Liver (tissue), 8 donors: ENCODE measurements at regions not wholly inside any gene's neighbourhood (a gene's known extent, or its start where the extent isn't known, plus 50 kb on each side); places are given as distances from the start of the nearest gene placed in this dataset.
"Not testable (repeated sequence)": the region's sequence is repeated elsewhere in the genome, so short reads cannot be mapped to it uniquely, and the experiment has no call there.

ENCODE experiments used
- DNase-seq: peaks from one replicate; pipeline ENCODE4 v3.0.0-alpha.2; 2017; ENCODE audit warnings: low spot score
- H3K27ac ChIP-seq, 2 donors: one replicate each; pipeline ENCODE4 v1.7.0; 2013; ENCODE audit warnings: inconsistent platforms in 2 of 2, low read length in 2 of 2, control low read depth in 1 of 2, low read depth in 1 of 2, mild to moderate bottlenecking in 1 of 2
- H3K27me3 ChIP-seq, 4 donors: one replicate each; pipeline versions ENCODE4 v1.6.1 to v1.7.0; 2013; ENCODE audit warnings: low read length in 3 of 4, inconsistent platforms in 1 of 4, mild to moderate bottlenecking in 1 of 4, moderate library complexity in 1 of 4; ENCODE audit not compliant: control insufficient read depth in 4 of 4, insufficient read depth in 4 of 4
- H3K36me3 ChIP-seq, 4 donors: one replicate each; pipeline versions ENCODE4 v1.6.1 to v1.7.0; 2013; ENCODE audit warnings: low read length in 3 of 4, mild to moderate bottlenecking in 3 of 4, low read depth in 1 of 4, moderate library complexity in 1 of 4; ENCODE audit not compliant: control insufficient read depth in 4 of 4, insufficient read depth in 3 of 4
- H3K4me1 ChIP-seq, 4 donors: one replicate each; pipeline versions ENCODE4 v1.6.1 to v1.7.0; 2013; ENCODE audit warnings: low read length in 3 of 4, mild to moderate bottlenecking in 3 of 4, moderate library complexity in 1 of 4; ENCODE audit not compliant: control insufficient read depth in 4 of 4, insufficient read depth in 4 of 4
- H3K4me3 ChIP-seq, 3 donors: one replicate each; pipeline versions ENCODE4 v1.6.1 to v1.7.0; 2013; ENCODE audit warnings: low read length in 3 of 3, control low read depth in 1 of 3, low read depth in 1 of 3, mild to moderate bottlenecking in 1 of 3
- H3K9ac ChIP-seq, 2 donors: one replicate each; pipeline ENCODE4 v1.7.0; 2013; ENCODE audit warnings: low read length in 2 of 2, mild to moderate bottlenecking in 2 of 2, moderate library complexity in 2 of 2, control low read depth in 1 of 2, low read depth in 1 of 2
- H3K9me3 ChIP-seq, 4 donors: one replicate each; pipeline versions ENCODE4 v1.6.1 to v1.7.0; 2013; ENCODE audit warnings: low read length in 3 of 4; ENCODE audit not compliant: control insufficient read depth in 4 of 4
- ATF3 ChIP-seq: IDR thresholded peaks from 2 replicates; pipeline ENCODE4 v1.6.1; 2016; ENCODE audit warnings: antibody characterized with exemption
- EGR1 ChIP-seq, 2 donors: IDR thresholded peaks; 2 replicates each; pipeline ENCODE4 v1.6.1; 2016 to 2018; ENCODE audit warnings: antibody characterized with exemption in 2 of 2, low read depth in 2 of 2
- FOXA1 ChIP-seq: IDR thresholded peaks from 2 replicates; pipeline ENCODE4 v1.6.1; 2016; ENCODE audit warnings: antibody characterized with exemption
- FOXA2 ChIP-seq: IDR thresholded peaks from 2 replicates; pipeline ENCODE4 v1.6.1; 2016; ENCODE audit warnings: antibody characterized with exemption
- GABPA ChIP-seq, 2 donors: IDR thresholded peaks in 1 of 2; conservative IDR thresholded peaks in 1 of 2; 2 replicates each; pipeline ENCODE4 v1.6.1; 2016; ENCODE audit warnings: antibody characterized with exemption in 2 of 2, mild to moderate bottlenecking in 1 of 2, moderate library complexity in 1 of 2
- HNF4A ChIP-seq, 2 donors: conservative IDR thresholded peaks; 2 replicates each; pipeline ENCODE4 v1.6.1; 2016; ENCODE audit warnings: antibody characterized with exemption in 2 of 2, mild to moderate bottlenecking in 2 of 2
- HNF4G ChIP-seq: IDR thresholded peaks from 2 replicates; pipeline ENCODE4 v1.6.1; 2016; ENCODE audit warnings: antibody characterized with exemption
- NR2F2 ChIP-seq: IDR thresholded peaks from 2 replicates; pipeline ENCODE4 v1.6.1; 2016; ENCODE audit warnings: antibody characterized with exemption
- RAD21 ChIP-seq, 2 donors: IDR thresholded peaks; 2 replicates each; pipeline ENCODE4 v1.6.1; 2016; ENCODE audit warnings: antibody characterized with exemption in 2 of 2, mild to moderate bottlenecking in 2 of 2
- REST ChIP-seq: IDR thresholded peaks from 2 replicates; pipeline ENCODE4 v1.6.1; 2016; ENCODE audit warnings: antibody characterized with exemption, mild to moderate bottlenecking
- RXRA ChIP-seq, 2 donors: IDR thresholded peaks; 2 replicates each; pipeline ENCODE4 v1.6.1; 2017 to 2018; ENCODE audit warnings: antibody characterized with exemption in 2 of 2, mild to moderate bottlenecking in 1 of 2
- SP1 ChIP-seq: IDR thresholded peaks from 2 replicates; pipeline ENCODE4 v1.6.1; 2018; ENCODE audit warnings: antibody characterized with exemption, mild to moderate bottlenecking
- TAF1 ChIP-seq: conservative IDR thresholded peaks from 2 replicates; pipeline ENCODE4 v1.6.1; 2016; ENCODE audit warnings: antibody characterized with exemption, mild to moderate bottlenecking
- YY1 ChIP-seq: IDR thresholded peaks from 2 replicates; pipeline ENCODE4 v1.6.1; 2016; ENCODE audit warnings: antibody characterized with exemption, mild to moderate bottlenecking
- WGBS: extraction: QIAGEN DNeasy Blood & Tissue Kit; methylation state at CpG from one replicate; pipeline ENCODE4 v1.1.7; 2013; 5-methylcytosine and 5-hydroxymethylcytosine counted together
- TF ChIP-seq, protein P1 (sequence below): IDR thresholded peaks from 2 replicates; pipeline ENCODE4 v1.6.1; 2016; ENCODE audit warnings: antibody characterized with exemption
- TF ChIP-seq, protein P2 (sequence below): fragments of 150-350 bp; IDR thresholded peaks from 2 replicates; pipeline ENCODE4 v1.5.1; 2017; ENCODE audit warnings: improper control_type of control experiment, low read depth, low read length; ENCODE audit not compliant: missing input control
- TF ChIP-seq, protein P3 (sequence below): IDR thresholded peaks from 2 replicates; pipeline ENCODE4 v1.6.1; 2016; ENCODE audit warnings: antibody characterized with exemption
- donor health status: healthy.
- donor health status: healthy.
- donor health status: healthy.
- donor health status: healthy.
- donor health status: healthy.

DNA sequence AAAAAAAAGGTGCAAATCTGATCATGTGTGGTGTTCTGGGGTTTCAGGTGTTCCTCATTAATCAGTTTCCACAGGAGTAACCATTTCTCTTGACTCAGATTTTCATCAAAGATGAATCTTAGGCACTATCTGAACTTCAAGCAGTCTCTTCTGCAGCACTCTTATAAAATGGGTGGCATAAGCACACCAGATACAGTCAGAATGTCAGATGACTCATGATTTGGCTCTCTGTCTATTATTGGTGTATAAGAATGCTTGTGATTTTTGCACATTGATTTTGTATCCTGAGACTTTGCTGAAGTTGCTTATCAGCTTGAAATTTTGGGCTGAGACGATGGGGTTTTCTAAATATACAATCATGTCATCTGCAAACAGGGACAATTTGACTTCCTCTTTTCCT is 882.5 kb downstream of the CCDC85A start:
- not testable (repeated sequence) for H3K9me3 ChIP-seq, H3K36me3 ChIP-seq, H3K27me3 ChIP-seq, H3K4me3 ChIP-seq, H3K9ac ChIP-seq, H3K4me1 ChIP-seq, DNase-seq, H3K27ac ChIP-seq
- 53% methylated on average over 1 of the region's 1 CpG for WGBS

DNA sequence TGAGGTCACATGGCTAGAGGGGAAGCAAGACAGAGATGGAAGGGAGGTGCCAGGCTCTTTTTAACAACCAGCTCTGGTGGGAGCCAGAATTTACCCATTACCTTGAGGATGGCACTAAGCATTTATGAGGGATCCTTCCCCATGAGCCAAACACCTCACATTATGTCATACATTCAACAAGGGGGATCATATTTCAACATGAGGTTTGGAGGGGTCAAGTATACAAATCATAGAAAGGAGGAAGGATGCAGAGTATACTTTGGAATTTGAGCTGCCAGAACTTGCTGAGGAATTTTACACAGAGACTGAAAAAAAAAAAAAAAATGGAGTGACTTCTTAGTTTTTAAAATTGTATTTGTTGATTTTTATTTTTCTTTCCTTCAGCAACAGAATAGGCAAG is 891.4 kb downstream of the CCDC85A start:
- H3K36me3 ChIP-seq = no peaks in the 10 kb centered on the region
- no peak for DNase-seq
- H3K4me3 ChIP-seq = no peak overlapping the region
- TF ChIP-seq HNF4A (conservative IDR thresholded peaks at IDR 0.05) = no peak
- TF ChIP-seq, protein P1, sequence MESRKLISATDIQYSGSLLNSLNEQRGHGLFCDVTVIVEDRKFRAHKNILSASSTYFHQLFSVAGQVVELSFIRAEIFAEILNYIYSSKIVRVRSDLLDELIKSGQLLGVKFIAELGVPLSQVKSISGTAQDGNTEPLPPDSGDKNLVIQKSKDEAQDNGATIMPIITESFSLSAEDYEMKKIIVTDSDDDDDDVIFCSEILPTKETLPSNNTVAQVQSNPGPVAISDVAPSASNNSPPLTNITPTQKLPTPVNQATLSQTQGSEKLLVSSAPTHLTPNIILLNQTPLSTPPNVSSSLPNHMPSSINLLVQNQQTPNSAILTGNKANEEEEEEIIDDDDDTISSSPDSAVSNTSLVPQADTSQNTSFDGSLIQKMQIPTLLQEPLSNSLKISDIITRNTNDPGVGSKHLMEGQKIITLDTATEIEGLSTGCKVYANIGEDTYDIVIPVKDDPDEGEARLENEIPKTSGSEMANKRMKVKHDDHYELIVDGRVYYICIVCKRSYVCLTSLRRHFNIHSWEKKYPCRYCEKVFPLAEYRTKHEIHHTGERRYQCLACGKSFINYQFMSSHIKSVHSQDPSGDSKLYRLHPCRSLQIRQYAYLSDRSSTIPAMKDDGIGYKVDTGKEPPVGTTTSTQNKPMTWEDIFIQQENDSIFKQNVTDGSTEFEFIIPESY = no peak
- no peak overlapping the region for H3K9ac ChIP-seq
- H3K27ac ChIP-seq = no peak overlapping the region
- no peaks in the 10 kb centered on the region for H3K4me1 ChIP-seq
- no peaks in the 10 kb centered on the region for H3K9me3 ChIP-seq
- no peaks in the 10 kb centered on the region for H3K27me3 ChIP-seq

- no peak overlapping the region for H3K9ac ChIP-seq
- no peak for DNase-seq
- TF ChIP-seq TAF1 (no peak), EGR1 (IDR thresholded peaks at IDR 0.05; ENCODE audit: low read depth in 2 of 2) (no peak), NR2F2 (no peak), RAD21 (IDR thresholded peaks at IDR 0.05) (no peak), REST (no peak), ATF3 (no peak), GABPA (IDR thresholded peaks at IDR 0.05 in 1 of 2, conservative IDR thresholded peaks at IDR 0.05 in 1 of 2) (no peak), SP1 (no peak), HNF4G (no peak), YY1 (no peak), RXRA (IDR thresholded peaks at IDR 0.05) (no peak), FOXA1 (no peak), FOXA2 (no peak), HNF4A (conservative IDR thresholded peaks at IDR 0.05) (no peak)
- TF ChIP-seq, protein P1 = no peak
- TF ChIP-seq, protein P2, sequence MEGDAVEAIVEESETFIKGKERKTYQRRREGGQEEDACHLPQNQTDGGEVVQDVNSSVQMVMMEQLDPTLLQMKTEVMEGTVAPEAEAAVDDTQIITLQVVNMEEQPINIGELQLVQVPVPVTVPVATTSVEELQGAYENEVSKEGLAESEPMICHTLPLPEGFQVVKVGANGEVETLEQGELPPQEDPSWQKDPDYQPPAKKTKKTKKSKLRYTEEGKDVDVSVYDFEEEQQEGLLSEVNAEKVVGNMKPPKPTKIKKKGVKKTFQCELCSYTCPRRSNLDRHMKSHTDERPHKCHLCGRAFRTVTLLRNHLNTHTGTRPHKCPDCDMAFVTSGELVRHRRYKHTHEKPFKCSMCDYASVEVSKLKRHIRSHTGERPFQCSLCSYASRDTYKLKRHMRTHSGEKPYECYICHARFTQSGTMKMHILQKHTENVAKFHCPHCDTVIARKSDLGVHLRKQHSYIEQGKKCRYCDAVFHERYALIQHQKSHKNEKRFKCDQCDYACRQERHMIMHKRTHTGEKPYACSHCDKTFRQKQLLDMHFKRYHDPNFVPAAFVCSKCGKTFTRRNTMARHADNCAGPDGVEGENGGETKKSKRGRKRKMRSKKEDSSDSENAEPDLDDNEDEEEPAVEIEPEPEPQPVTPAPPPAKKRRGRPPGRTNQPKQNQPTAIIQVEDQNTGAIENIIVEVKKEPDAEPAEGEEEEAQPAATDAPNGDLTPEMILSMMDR = no peak
- TF ChIP-seq, protein P3, sequence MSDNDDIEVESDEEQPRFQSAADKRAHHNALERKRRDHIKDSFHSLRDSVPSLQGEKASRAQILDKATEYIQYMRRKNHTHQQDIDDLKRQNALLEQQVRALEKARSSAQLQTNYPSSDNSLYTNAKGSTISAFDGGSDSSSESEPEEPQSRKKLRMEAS = no peak
- H3K27ac ChIP-seq = no peak overlapping the region
- peaks cover 0 to 5% (median 2%) of the 10 kb centered on the region in 4 donors for H3K9me3 ChIP-seq
- H3K27me3 ChIP-seq = no peaks in the 10 kb centered on the region
- no peaks in the 10 kb centered on the region for H3K4me1 ChIP-seq
- no peak overlapping the region for H3K4me3 ChIP-seq
- H3K36me3 ChIP-seq = no peaks in the 10 kb centered on the region
Observed at GRCh38 chr2:57080035-57080434, 896.2 kb downstream of the CCDC85A start.
